Astrocyte (in vitro differentiated cells and primary cell): ENCODE measurements at regions not wholly inside any gene's neighbourhood (a gene's known extent, or its start where the extent isn't known, plus 50 kb on each side); places are given as distances from the start of the nearest gene placed in this dataset.

ENCODE experiments used
- CTCF ChIP-seq: IDR thresholded peaks from 2 replicates; pipeline ENCODE4 v1.5.1; 2011; ENCODE audit warnings: low read depth, mild to moderate bottlenecking, inconsistent platforms, low read length, moderate library complexity; ENCODE audit not compliant: insufficient read depth
- EZH2 ChIP-seq: IDR thresholded peaks from 2 replicates; pipeline ENCODE4 v1.6.1; 2012; ENCODE audit warnings: mild to moderate bottlenecking, low read length, inconsistent platforms; ENCODE audit not compliant: insufficient read depth

- TF ChIP-seq CTCF = no peak
- TF ChIP-seq EZH2 = no peak
These were observed 103.9 kb downstream of the FSCB start for GRCh38 chr14:44403193-44403592.
